Lower leg skin (tissue), 3 donors: ENCODE measurements at regions not wholly inside any gene's neighbourhood (a gene's known extent, or its start where the extent isn't known, plus 50 kb on each side); places are given as distances from the start of the nearest gene placed in this dataset.

Experiments used
- POLR2A ChIP-seq, 2 donors: fragments of 450-650 bp; IDR thresholded peaks; one replicate each; pipeline ENCODE4 v1.6.1; 2016 to 2017; ENCODE audit warnings: antibody characterized with exemption in 2 of 2, mild to moderate bottlenecking in 1 of 2, moderate library complexity in 1 of 2
- TF ChIP-seq, protein P1 (sequence below), 3 donors: fragments of 450-650 bp; IDR thresholded peaks; one replicate each; pipeline ENCODE4 v1.5.1; 2016; ENCODE audit warnings: antibody characterized with exemption in 3 of 3, mild to moderate bottlenecking in 3 of 3, moderate library complexity in 2 of 3

DNA sequence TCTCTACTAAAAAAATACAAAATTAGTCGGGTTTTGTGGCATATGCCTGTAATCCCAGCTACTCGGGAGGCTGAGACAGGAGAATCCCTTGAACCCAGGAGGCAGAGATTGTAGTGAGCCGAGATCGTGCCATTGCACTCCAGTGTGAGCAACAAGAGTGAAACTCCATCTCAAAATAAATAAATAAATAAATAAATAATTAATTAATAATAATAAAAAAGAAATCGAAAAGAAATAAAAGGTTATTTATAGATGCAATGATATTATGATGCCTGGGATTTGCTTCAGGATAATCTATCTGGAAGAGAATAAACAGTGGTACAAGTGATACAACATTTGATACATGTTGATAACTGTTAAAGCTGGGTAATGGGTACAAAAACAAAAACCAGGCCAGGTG is 58.6 kb downstream of the SOX2 start:
- TF ChIP-seq, protein P1, sequence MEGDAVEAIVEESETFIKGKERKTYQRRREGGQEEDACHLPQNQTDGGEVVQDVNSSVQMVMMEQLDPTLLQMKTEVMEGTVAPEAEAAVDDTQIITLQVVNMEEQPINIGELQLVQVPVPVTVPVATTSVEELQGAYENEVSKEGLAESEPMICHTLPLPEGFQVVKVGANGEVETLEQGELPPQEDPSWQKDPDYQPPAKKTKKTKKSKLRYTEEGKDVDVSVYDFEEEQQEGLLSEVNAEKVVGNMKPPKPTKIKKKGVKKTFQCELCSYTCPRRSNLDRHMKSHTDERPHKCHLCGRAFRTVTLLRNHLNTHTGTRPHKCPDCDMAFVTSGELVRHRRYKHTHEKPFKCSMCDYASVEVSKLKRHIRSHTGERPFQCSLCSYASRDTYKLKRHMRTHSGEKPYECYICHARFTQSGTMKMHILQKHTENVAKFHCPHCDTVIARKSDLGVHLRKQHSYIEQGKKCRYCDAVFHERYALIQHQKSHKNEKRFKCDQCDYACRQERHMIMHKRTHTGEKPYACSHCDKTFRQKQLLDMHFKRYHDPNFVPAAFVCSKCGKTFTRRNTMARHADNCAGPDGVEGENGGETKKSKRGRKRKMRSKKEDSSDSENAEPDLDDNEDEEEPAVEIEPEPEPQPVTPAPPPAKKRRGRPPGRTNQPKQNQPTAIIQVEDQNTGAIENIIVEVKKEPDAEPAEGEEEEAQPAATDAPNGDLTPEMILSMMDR (IDR thresholded peaks at IDR 0.05) = no peak
- no peak for TF ChIP-seq POLR2A (IDR thresholded peaks at IDR 0.05)
